GM23338 (cell line): ENCODE measurements at regions not wholly inside any gene's neighbourhood (a gene's known extent, or its start where the extent isn't known, plus 50 kb on each side); places are given as distances from the start of the nearest gene placed in this dataset.

Experiments
- ATAC-seq: fragments of 200-7000 bp; cut with Tn5 transposase; 3 replicates; pipeline ENCODE4 v1.9.1; 2020
- DNase-seq: peaks from one replicate; pipeline ENCODE4 v3.0.0-alpha.2; 2015; ENCODE audit warnings: low spot score
- H2AFZ ChIP-seq: fragments of 200-600 bp; sonication (generic); 2 replicates; pipeline ENCODE4 v1.8.0; 2016; ENCODE audit warnings: antibody characterized with exemption, mild to moderate bottlenecking, moderate library complexity
- H3F3A ChIP-seq: fragments of 200-600 bp; sonication (generic); replicated peaks from 2 replicates; pipeline ENCODE4 v1.8.0; 2017; ENCODE audit warnings: antibody characterized with exemption, mixed run types, low read depth
- H3K27ac ChIP-seq: fragments of 200-600 bp; sonication (generic); 2 replicates; pipeline ENCODE4 v1.6.1; 2016; ENCODE audit warnings: low read depth
- H3K27me3 ChIP-seq: fragments of 200-600 bp; sonication (generic); 2 replicates; pipeline ENCODE4 v1.8.0; 2016; ENCODE audit warnings: mild to moderate bottlenecking, mixed run types, moderate library complexity; ENCODE audit not compliant: insufficient read depth
- H3K36me3 ChIP-seq: fragments of 200-600 bp; sonication (generic); 2 replicates; pipeline ENCODE4 v1.8.0; 2016; ENCODE audit warnings: mild to moderate bottlenecking; ENCODE audit not compliant: insufficient read depth
- H3K4me1 ChIP-seq: fragments of 200-600 bp; sonication (generic); 2 replicates; pipeline ENCODE4 v1.8.0; 2016; ENCODE audit warnings: mild to moderate bottlenecking, moderate library complexity; ENCODE audit not compliant: insufficient read depth
- H3K4me2 ChIP-seq: fragments of 200-600 bp; sonication (generic); 2 replicates; pipeline ENCODE4 v1.7.1; 2017; ENCODE audit warnings: mixed run types
- H3K4me3 ChIP-seq: fragments of 200-600 bp; sonication (generic); 2 replicates; pipeline ENCODE4 v1.6.1; 2016; ENCODE audit warnings: mixed run types
- H3K79me2 ChIP-seq: fragments of 200-600 bp; sonication (generic); replicated peaks from 2 replicates; pipeline ENCODE4 v1.8.0; 2017; ENCODE audit warnings: mild to moderate bottlenecking; ENCODE audit not compliant: insufficient read depth
- H3K9me2 ChIP-seq: fragments of 200-600 bp; sonication (generic); 2 replicates; pipeline ENCODE4 v1.8.0; 2017; ENCODE audit not compliant: insufficient read depth
- H4K20me1 ChIP-seq: fragments of 200-600 bp; sonication (generic); replicated peaks from 2 replicates; pipeline ENCODE4 v1.8.0; 2017; ENCODE audit warnings: mild to moderate bottlenecking; ENCODE audit not compliant: insufficient read depth
- H3K27ac Mint-ChIP-seq: 2 replicates; pipeline ENCODE4 v1.8.0; 2020; ENCODE audit warnings: inconsistent platforms, mild to moderate bottlenecking, moderate library complexity, mixed read lengths
- H3K27me3 Mint-ChIP-seq: 3 replicates; pipeline ENCODE4 v1.8.0; 2022; ENCODE audit warnings: low read depth, mild to moderate bottlenecking, moderate library complexity, mixed read lengths, inconsistent platforms; ENCODE audit not compliant: insufficient read depth, poor library complexity
- H3K36me3 Mint-ChIP-seq: 3 replicates; pipeline ENCODE4 v1.8.0; 2021; ENCODE audit warnings: low read depth, mild to moderate bottlenecking, inconsistent platforms, moderate library complexity, mixed read lengths
- H3K4me1 Mint-ChIP-seq: 3 replicates; pipeline ENCODE4 v1.8.0; 2020; ENCODE audit warnings: mild to moderate bottlenecking, inconsistent platforms, mixed read lengths
- H3K4me3 Mint-ChIP-seq: 3 replicates; pipeline ENCODE4 v1.8.0; 2021; ENCODE audit warnings: moderate library complexity, mild to moderate bottlenecking, inconsistent platforms, mixed read lengths
- H3K9me3 Mint-ChIP-seq: 3 replicates; pipeline ENCODE4 v1.8.0; 2020; ENCODE audit warnings: moderate library complexity, mild to moderate bottlenecking, inconsistent platforms, mixed read lengths
- CREB1 ChIP-seq: fragments of 250-450 bp; sonication (Bioruptor Pico); IDR thresholded peaks from 2 replicates; pipeline ENCODE4 v1.5.0; 2020; ENCODE audit warnings: low read depth, mild to moderate bottlenecking, moderate library complexity
- JUNB ChIP-seq: IDR thresholded peaks from one replicate; pipeline ENCODE4 v1.6.1; 2016; ENCODE audit warnings: antibody characterized with exemption; ENCODE audit not compliant: unreplicated experiment
- NANOG ChIP-seq: IDR thresholded peaks from 2 replicates; pipeline ENCODE4 v1.6.1; 2016; ENCODE audit warnings: antibody characterized with exemption, borderline replicate concordance
- POLR2AphosphoS5 ChIP-seq: IDR thresholded peaks from 2 replicates; pipeline ENCODE4 v1.6.1; 2016; ENCODE audit warnings: antibody characterized with exemption, low read depth
- STAT1 ChIP-seq: IDR thresholded peaks from one replicate; pipeline ENCODE4 v1.6.1; 2016; ENCODE audit warnings: antibody characterized with exemption; ENCODE audit not compliant: unreplicated experiment
- ZNF114 ChIP-seq: fragments of 250-450 bp; sonication (Bioruptor Pico); IDR thresholded peaks from 2 replicates; pipeline ENCODE4 v1.5.0; 2020; ENCODE audit warnings: mild to moderate bottlenecking, moderate library complexity
- ZNF331 ChIP-seq: fragments of 250-450 bp; sonication (Bioruptor Pico); IDR thresholded peaks from 2 replicates; pipeline ENCODE4 v1.5.0; 2020; ENCODE audit warnings: low read depth, mild to moderate bottlenecking, moderate library complexity
- TF ChIP-seq, protein P1 (sequence below): IDR thresholded peaks from one replicate; pipeline ENCODE4 v1.6.1; 2018; ENCODE audit warnings: antibody characterized with exemption; ENCODE audit not compliant: unreplicated experiment
- TF ChIP-seq, protein P2 (sequence below), 2 experiments: fragments of 200-600 bp in 1 of 2; sonication (generic) in 1 of 2; conservative IDR thresholded peaks; 2 replicates each; pipeline versions ENCODE4 v1.5.1 to v1.6.1; 2016 to 2017; ENCODE audit warnings: antibody characterized with exemption in 2 of 2, low read depth in 2 of 2, mild to moderate bottlenecking in 2 of 2, moderate library complexity in 1 of 2
- TF ChIP-seq, protein P3 (sequence below): fragments of 250-450 bp; sonication (Bioruptor Pico); IDR thresholded peaks from 2 replicates; pipeline ENCODE4 v1.5.0; 2020; ENCODE audit warnings: mild to moderate bottlenecking, moderate library complexity

DNA sequence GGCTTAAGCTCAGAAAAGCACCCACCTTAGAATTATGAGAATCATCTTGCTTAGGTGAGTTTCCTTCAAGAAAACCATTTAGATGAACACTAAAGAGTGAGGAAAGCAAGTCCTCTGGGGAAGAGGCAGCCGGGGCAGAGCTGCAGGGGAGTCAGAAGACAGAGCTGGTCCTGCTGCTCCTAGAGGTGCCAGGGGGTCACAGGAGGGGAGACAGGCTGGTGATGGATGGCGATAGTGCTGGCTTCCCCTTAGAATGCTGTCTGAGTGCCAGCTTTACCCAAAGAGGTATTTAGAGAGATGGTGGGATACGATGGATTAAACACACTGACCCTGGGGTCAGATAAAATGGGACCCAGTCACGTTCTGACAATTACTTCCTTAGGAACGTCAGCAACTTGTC, 269.4 kb downstream of the TDRD15 start:
- Mint-ChIP-seq H3K27ac (no peak overlapping the region), H3K4me3 (no peak overlapping the region), H3K36me3 (no peaks in the 10 kb centered on the region), H3K9me3 (no peaks in the 10 kb centered on the region), H3K27me3 (peaks cover 4% of the 10 kb centered on the region), H3K4me1 (no peaks in the 10 kb centered on the region; the same call in 2 of the 3 replicates)
- no peak overlapping the region for H3K27ac ChIP-seq
- H2AFZ ChIP-seq, result no peak overlapping the region
- DNase-seq, result no peak
- no peaks in the 10 kb centered on the region for H3K79me2 ChIP-seq
- H3K4me2 ChIP-seq, result no peak overlapping the region
- H4K20me1 ChIP-seq, result no peaks in the 10 kb centered on the region
- no peaks in the 10 kb centered on the region for H3F3A ChIP-seq
- H3K27me3 ChIP-seq, result no peaks in the 10 kb centered on the region
- no peaks in the 10 kb centered on the region for H3K36me3 ChIP-seq
- TF ChIP-seq ZNF114 (CRISPR knock-in tag), result no peak
- TF ChIP-seq POLR2AphosphoS5, result no peak
- no peak for TF ChIP-seq ZNF331 (CRISPR knock-in tag)
- TF ChIP-seq STAT1, result no peak
- no peak for TF ChIP-seq CREB1 (CRISPR knock-in tag)
- TF ChIP-seq, protein P1, sequence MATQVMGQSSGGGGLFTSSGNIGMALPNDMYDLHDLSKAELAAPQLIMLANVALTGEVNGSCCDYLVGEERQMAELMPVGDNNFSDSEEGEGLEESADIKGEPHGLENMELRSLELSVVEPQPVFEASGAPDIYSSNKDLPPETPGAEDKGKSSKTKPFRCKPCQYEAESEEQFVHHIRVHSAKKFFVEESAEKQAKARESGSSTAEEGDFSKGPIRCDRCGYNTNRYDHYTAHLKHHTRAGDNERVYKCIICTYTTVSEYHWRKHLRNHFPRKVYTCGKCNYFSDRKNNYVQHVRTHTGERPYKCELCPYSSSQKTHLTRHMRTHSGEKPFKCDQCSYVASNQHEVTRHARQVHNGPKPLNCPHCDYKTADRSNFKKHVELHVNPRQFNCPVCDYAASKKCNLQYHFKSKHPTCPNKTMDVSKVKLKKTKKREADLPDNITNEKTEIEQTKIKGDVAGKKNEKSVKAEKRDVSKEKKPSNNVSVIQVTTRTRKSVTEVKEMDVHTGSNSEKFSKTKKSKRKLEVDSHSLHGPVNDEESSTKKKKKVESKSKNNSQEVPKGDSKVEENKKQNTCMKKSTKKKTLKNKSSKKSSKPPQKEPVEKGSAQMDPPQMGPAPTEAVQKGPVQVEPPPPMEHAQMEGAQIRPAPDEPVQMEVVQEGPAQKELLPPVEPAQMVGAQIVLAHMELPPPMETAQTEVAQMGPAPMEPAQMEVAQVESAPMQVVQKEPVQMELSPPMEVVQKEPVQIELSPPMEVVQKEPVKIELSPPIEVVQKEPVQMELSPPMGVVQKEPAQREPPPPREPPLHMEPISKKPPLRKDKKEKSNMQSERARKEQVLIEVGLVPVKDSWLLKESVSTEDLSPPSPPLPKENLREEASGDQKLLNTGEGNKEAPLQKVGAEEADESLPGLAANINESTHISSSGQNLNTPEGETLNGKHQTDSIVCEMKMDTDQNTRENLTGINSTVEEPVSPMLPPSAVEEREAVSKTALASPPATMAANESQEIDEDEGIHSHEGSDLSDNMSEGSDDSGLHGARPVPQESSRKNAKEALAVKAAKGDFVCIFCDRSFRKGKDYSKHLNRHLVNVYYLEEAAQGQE, result no peak
- TF ChIP-seq NANOG, result no peak
- TF ChIP-seq, protein P2, sequence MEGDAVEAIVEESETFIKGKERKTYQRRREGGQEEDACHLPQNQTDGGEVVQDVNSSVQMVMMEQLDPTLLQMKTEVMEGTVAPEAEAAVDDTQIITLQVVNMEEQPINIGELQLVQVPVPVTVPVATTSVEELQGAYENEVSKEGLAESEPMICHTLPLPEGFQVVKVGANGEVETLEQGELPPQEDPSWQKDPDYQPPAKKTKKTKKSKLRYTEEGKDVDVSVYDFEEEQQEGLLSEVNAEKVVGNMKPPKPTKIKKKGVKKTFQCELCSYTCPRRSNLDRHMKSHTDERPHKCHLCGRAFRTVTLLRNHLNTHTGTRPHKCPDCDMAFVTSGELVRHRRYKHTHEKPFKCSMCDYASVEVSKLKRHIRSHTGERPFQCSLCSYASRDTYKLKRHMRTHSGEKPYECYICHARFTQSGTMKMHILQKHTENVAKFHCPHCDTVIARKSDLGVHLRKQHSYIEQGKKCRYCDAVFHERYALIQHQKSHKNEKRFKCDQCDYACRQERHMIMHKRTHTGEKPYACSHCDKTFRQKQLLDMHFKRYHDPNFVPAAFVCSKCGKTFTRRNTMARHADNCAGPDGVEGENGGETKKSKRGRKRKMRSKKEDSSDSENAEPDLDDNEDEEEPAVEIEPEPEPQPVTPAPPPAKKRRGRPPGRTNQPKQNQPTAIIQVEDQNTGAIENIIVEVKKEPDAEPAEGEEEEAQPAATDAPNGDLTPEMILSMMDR (conservative IDR thresholded peaks at IDR 0.05; ENCODE audit: low read depth in 2 of 2), result no peak
- TF ChIP-seq JUNB, result no peak
- TF ChIP-seq, protein P3, sequence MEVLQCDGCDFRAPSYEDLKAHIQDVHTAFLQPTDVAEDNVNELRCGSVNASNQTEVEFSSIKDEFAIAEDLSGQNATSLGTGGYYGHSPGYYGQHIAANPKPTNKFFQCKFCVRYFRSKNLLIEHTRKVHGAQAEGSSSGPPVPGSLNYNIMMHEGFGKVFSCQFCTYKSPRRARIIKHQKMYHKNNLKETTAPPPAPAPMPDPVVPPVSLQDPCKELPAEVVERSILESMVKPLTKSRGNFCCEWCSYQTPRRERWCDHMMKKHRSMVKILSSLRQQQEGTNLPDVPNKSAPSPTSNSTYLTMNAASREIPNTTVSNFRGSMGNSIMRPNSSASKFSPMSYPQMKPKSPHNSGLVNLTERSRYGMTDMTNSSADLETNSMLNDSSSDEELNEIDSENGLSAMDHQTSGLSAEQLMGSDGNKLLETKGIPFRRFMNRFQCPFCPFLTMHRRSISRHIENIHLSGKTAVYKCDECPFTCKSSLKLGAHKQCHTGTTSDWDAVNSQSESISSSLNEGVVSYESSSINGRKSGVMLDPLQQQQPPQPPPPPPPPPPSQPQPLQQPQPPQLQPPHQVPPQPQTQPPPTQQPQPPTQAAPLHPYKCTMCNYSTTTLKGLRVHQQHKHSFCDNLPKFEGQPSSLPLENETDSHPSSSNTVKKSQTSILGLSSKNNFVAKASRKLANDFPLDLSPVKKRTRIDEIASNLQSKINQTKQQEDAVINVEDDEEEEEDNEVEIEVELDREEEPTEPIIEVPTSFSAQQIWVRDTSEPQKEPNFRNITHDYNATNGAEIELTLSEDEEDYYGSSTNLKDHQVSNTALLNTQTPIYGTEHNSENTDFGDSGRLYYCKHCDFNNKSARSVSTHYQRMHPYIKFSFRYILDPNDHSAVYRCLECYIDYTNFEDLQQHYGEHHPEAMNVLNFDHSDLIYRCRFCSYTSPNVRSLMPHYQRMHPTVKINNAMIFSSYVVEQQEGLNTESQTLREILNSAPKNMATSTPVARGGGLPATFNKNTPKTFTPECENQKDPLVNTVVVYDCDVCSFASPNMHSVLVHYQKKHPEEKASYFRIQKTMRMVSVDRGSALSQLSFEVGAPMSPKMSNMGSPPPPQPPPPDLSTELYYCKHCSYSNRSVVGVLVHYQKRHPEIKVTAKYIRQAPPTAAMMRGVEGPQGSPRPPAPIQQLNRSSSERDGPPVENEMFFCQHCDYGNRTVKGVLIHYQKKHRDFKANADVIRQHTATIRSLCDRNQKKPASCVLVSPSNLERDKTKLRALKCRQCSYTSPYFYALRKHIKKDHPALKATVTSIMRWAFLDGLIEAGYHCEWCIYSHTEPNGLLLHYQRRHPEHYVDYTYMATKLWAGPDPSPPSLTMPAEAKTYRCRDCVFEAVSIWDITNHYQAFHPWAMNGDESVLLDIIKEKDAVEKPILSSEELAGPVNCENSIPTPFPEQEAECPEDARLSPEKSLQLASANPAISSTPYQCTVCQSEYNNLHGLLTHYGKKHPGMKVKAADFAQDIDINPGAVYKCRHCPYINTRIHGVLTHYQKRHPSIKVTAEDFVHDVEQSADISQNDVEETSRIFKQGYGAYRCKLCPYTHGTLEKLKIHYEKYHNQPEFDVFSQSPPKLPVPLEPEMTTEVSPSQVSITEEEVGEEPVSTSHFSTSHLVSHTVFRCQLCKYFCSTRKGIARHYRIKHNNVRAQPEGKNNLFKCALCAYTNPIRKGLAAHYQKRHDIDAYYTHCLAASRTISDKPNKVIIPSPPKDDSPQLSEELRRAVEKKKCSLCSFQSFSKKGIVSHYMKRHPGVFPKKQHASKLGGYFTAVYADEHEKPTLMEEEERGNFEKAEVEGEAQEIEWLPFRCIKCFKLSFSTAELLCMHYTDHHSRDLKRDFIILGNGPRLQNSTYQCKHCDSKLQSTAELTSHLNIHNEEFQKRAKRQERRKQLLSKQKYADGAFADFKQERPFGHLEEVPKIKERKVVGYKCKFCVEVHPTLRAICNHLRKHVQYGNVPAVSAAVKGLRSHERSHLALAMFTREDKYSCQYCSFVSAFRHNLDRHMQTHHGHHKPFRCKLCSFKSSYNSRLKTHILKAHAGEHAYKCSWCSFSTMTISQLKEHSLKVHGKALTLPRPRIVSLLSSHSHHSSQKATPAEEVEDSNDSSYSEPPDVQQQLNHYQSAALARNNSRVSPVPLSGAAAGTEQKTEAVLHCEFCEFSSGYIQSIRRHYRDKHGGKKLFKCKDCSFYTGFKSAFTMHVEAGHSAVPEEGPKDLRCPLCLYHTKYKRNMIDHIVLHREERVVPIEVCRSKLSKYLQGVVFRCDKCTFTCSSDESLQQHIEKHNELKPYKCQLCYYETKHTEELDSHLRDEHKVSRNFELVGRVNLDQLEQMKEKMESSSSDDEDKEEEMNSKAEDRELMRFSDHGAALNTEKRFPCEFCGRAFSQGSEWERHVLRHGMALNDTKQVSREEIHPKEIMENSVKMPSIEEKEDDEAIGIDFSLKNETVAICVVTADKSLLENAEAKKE (CRISPR knock-in tag), result no peak
- no peak overlapping the region for H3K4me3 ChIP-seq
- H3K4me1 ChIP-seq, result no peaks in the 10 kb centered on the region
- no peaks in the 10 kb centered on the region for H3K9me2 ChIP-seq
- no peak for ATAC-seq
